ENCODE measurements at regions not wholly inside any gene's neighbourhood (a gene's known extent, or its start where the extent isn't known, plus 50 kb on each side); places are given as distances from the start of the nearest gene placed in this dataset.

GRCh38 chr11:26088391-26088790 lies 243.5 kb upstream of the ANO3 start:
- H3K4me3 ChIP-seq = no peak overlapping the region
- no peak overlapping the region for H3K27ac ChIP-seq
- H3K4me1 ChIP-seq = no peaks in the 10 kb centered on the region
- H3K36me3 ChIP-seq = no peaks in the 10 kb centered on the region
- no peak for DNase-seq (ENCODE audit: low spot score in 2 of 2)
- no peaks in the 10 kb centered on the region for H3K9me3 ChIP-seq
- no peaks in the 10 kb centered on the region for H3K27me3 ChIP-seq
- TF ChIP-seq CTCF (IDR thresholded peaks at IDR 0.05) = no peak
- intact Hi-C loops (cut with DNase I) = no loop called here

- H3K4me1 ChIP-seq = no peaks in the 10 kb centered on the region
- no peak overlapping the region for H3K27ac ChIP-seq
- H3K27me3 ChIP-seq = no peaks in the 10 kb centered on the region
- no peak for TF ChIP-seq CTCF (IDR thresholded peaks at IDR 0.05)
- H3K9me3 ChIP-seq = no peaks in the 10 kb centered on the region
- no peaks in the 10 kb centered on the region for H3K36me3 ChIP-seq
- no peak overlapping the region for H3K4me3 ChIP-seq
- intact Hi-C loops (cut with DNase I) = no loop called here
- DNase-seq (ENCODE audit: low spot score in 2 of 2) = no peak
Measured at GRCh38 chr11:26090651-26091050, 241.3 kb upstream of the ANO3 start.

- Histone ChIP-seq H3K9me3 (no peaks in the 10 kb centered on the region), H3K36me3 (no peaks in the 10 kb centered on the region), H3K4me3 (no peak overlapping the region), H3K4me1 (no peaks in the 10 kb centered on the region), H3K27ac (no peak overlapping the region), H3K27me3 (no peaks in the 10 kb centered on the region)
- intact Hi-C loops (cut with DNase I) = no loop called here
- no peak for TF ChIP-seq CTCF (IDR thresholded peaks at IDR 0.05)
- no peak for DNase-seq (ENCODE audit: low spot score in 2 of 2)
Measured at GRCh38 chr11:26093206-26093605, 238.7 kb upstream of the ANO3 start.

- H3K27me3 ChIP-seq = no peaks in the 10 kb centered on the region
- no peak for TF ChIP-seq CTCF (IDR thresholded peaks at IDR 0.05)
- intact Hi-C loops (cut with DNase I) = no loop called here
- H3K4me1 ChIP-seq = no peaks in the 10 kb centered on the region
- H3K4me3 ChIP-seq = no peak overlapping the region
- H3K9me3 ChIP-seq = no peaks in the 10 kb centered on the region
- H3K27ac ChIP-seq = no peak overlapping the region
- no peak for DNase-seq (ENCODE audit: low spot score in 2 of 2)
- H3K36me3 ChIP-seq = no peaks in the 10 kb centered on the region
Measured at GRCh38 chr11:26095340-26095739, 236.6 kb upstream of the ANO3 start.

GRCh38 chr11:26096451-26096850 lies 235.5 kb upstream of the ANO3 start:
- no peak for DNase-seq (ENCODE audit: low spot score in 2 of 2)
- H3K36me3 ChIP-seq = no peaks in the 10 kb centered on the region
- intact Hi-C loops (cut with DNase I) = no loop called here
- H3K27me3 ChIP-seq = no peaks in the 10 kb centered on the region
- H3K4me3 ChIP-seq = no peak overlapping the region
- TF ChIP-seq CTCF (IDR thresholded peaks at IDR 0.05) = no peak
- H3K9me3 ChIP-seq = no peaks in the 10 kb centered on the region
- H3K27ac ChIP-seq = no peak overlapping the region
- H3K4me1 ChIP-seq = no peaks in the 10 kb centered on the region

GRCh38 chr11:26102325-26102724 lies 229.6 kb upstream of the ANO3 start:
- no peaks in the 10 kb centered on the region for H3K36me3 ChIP-seq
- intact Hi-C loops (cut with DNase I) = no loop called here
- no peak for TF ChIP-seq CTCF (IDR thresholded peaks at IDR 0.05)
- H3K4me3 ChIP-seq = no peak overlapping the region
- no peak overlapping the region for H3K27ac ChIP-seq
- H3K9me3 ChIP-seq = no peaks in the 10 kb centered on the region
- H3K27me3 ChIP-seq = no peaks in the 10 kb centered on the region
- no peaks in the 10 kb centered on the region for H3K4me1 ChIP-seq
- DNase-seq (ENCODE audit: low spot score in 2 of 2) = no peak
